Caco-2 (cell line): ENCODE measurements at regions not wholly inside any gene's neighbourhood (a gene's known extent, or its start where the extent isn't known, plus 50 kb on each side); places are given as distances from the start of the nearest gene placed in this dataset.

ENCODE experiments used
- BruUV-seq: library from RNA; stranded (reverse); fragments of 400-500 nt; replicated peaks from 2 replicates; lab custom pipeline; 2021; lab: Mats Ljungman, UMichigan
- CTCF ChIA-PET: fragments of 300-600 bp; sonication (Branson Sonifier 250); formaldehyde crosslinking; loops from one replicate; lab custom pipeline; 2022; ENCODE audit warnings: antibody characterized with exemption; lab: Charles Lee
- POLR2A ChIA-PET: fragments of 300-600 bp; sonication (Branson Sonifier 250); formaldehyde crosslinking; loops from one replicate; lab custom pipeline; 2022; ENCODE audit warnings: antibody characterized with exemption; lab: Charles Lee
- DNase-seq, 2 experiments: peaks; one replicate each; pipeline versions ENCODE4 v3.0.0 to v3.0.0-alpha.2; 2020 to 2022
- H3K27me3 ChIP-seq: replicated peaks from 2 replicates; pipeline ENCODE4 v1.6.0; 2011; ENCODE audit warnings: low read length; ENCODE audit not compliant: control insufficient read depth, insufficient read depth
- H3K36me3 ChIP-seq: 2 replicates; pipeline ENCODE4 v1.5.1; 2011; ENCODE audit warnings: low read length; ENCODE audit not compliant: control insufficient read depth, insufficient read depth
- H3K4me1 ChIP-seq: fragments of 250-450 bp; sonication (Bioruptor Pico); 2 replicates; pipeline ENCODE4 v1.5.1; 2020; ENCODE audit warnings: mild to moderate bottlenecking
- H3K4me3 ChIP-seq: 2 replicates; pipeline ENCODE4 v1.5.1; 2011; ENCODE audit warnings: low read depth, mild to moderate bottlenecking, control low read depth, low read length
- H3K9me3 ChIP-seq: fragments of 250-450 bp; sonication (Bioruptor Pico); 2 replicates; pipeline ENCODE4 v1.5.1; 2020; ENCODE audit warnings: mild to moderate bottlenecking, moderate library complexity
- H3K27ac Mint-ChIP-seq: one replicate; pipeline ENCODE4 v1.8.0; 2022; ENCODE audit warnings: mixed read lengths; ENCODE audit not compliant: unreplicated experiment
- H3K27me3 Mint-ChIP-seq: one replicate; pipeline ENCODE4 v1.8.0; 2022; ENCODE audit warnings: mixed read lengths; ENCODE audit not compliant: insufficient read depth, unreplicated experiment
- H3K36me3 Mint-ChIP-seq: one replicate; pipeline ENCODE4 v1.8.0; 2022; ENCODE audit warnings: mild to moderate bottlenecking, mixed read lengths; ENCODE audit not compliant: insufficient read depth, unreplicated experiment
- H3K4me1 Mint-ChIP-seq: one replicate; pipeline ENCODE4 v1.8.0; 2022; ENCODE audit warnings: low read depth, mixed read lengths; ENCODE audit not compliant: unreplicated experiment
- H3K4me3 Mint-ChIP-seq: one replicate; pipeline ENCODE4 v1.8.0; 2022; ENCODE audit warnings: mild to moderate bottlenecking, moderate library complexity, mixed read lengths; ENCODE audit not compliant: unreplicated experiment
- H3K9me3 Mint-ChIP-seq: one replicate; pipeline ENCODE4 v1.8.0; 2022; ENCODE audit warnings: mixed read lengths; ENCODE audit not compliant: unreplicated experiment
- CTCF ChIP-seq, 2 experiments: fragments of 200-600 bp in 1 of 2; IDR thresholded peaks; 1 replicate in 1 of 2; 2 replicates in 1 of 2; pipeline versions ENCODE4 v1.5.1 to v1.8.0; 2011 to 2022; ENCODE audit warnings: antibody characterized with exemption in 1 of 2, control low read depth in 1 of 2, inconsistent platforms in 1 of 2, low read depth in 1 of 2, low read length in 1 of 2, mild to moderate bottlenecking in 1 of 2, moderate library complexity in 1 of 2; ENCODE audit not compliant: insufficient read depth in 1 of 2, severe bottlenecking in 1 of 2, unreplicated experiment in 1 of 2
- intact Hi-C: fragments of 100-400 bp; cut with micrococcal nuclease; formaldehyde crosslinking; loops from one replicate; pipeline ENCODE4 v1.10.0; 2022; ENCODE audit not compliant: unreplicated experiment

GRCh38 chr4:17093481-17093880, 195.0 kb upstream of the LDB2 start:
- no peak overlapping the region for H3K4me3 ChIP-seq
- no peaks in the 10 kb centered on the region for H3K4me1 ChIP-seq
- ChIA-PET POLR2A (no interaction called here), CTCF (no interaction called here)
- no peaks in the 10 kb centered on the region for H3K9me3 Mint-ChIP-seq
- DNase-seq = no peak
- H3K36me3 ChIP-seq = no peaks in the 10 kb centered on the region
- H3K27me3 ChIP-seq = no peaks in the 10 kb centered on the region
- H3K27ac Mint-ChIP-seq = no peak overlapping the region
- peaks cover 5% of the 10 kb centered on the region for H3K27me3 Mint-ChIP-seq
- H3K36me3 Mint-ChIP-seq = no peaks in the 10 kb centered on the region
- H3K4me1 Mint-ChIP-seq = no peaks in the 10 kb centered on the region
- intact Hi-C loops = no loop called here
- no TSS peak for BruUV-seq
- no peak for TF ChIP-seq CTCF (IDR thresholded peaks at IDR 0.05; ENCODE audit: insufficient read depth in 1 of 2, low read depth in 1 of 2, low read length in 1 of 2, severe bottlenecking in 1 of 2, unreplicated experiment in 1 of 2)
- H3K9me3 ChIP-seq = no peaks in the 10 kb centered on the region
- H3K4me3 Mint-ChIP-seq = no peak overlapping the region

- ChIA-PET CTCF (no interaction called here), POLR2A (no interaction called here)
- H3K4me3 Mint-ChIP-seq = no peak overlapping the region
- no TSS peak for BruUV-seq
- H3K27me3 Mint-ChIP-seq = peaks cover 5% of the 10 kb centered on the region
- no peaks in the 10 kb centered on the region for H3K27me3 ChIP-seq
- H3K36me3 Mint-ChIP-seq = no peaks in the 10 kb centered on the region
- intact Hi-C loops = no loop called here
- H3K36me3 ChIP-seq = no peaks in the 10 kb centered on the region
- DNase-seq = no peak
- H3K4me1 ChIP-seq = no peaks in the 10 kb centered on the region
- H3K4me1 Mint-ChIP-seq = no peaks in the 10 kb centered on the region
- no peaks in the 10 kb centered on the region for H3K9me3 ChIP-seq
- no peak overlapping the region for H3K4me3 ChIP-seq
- H3K9me3 Mint-ChIP-seq = no peaks in the 10 kb centered on the region
- H3K27ac Mint-ChIP-seq = no peak overlapping the region
- TF ChIP-seq CTCF (IDR thresholded peaks at IDR 0.05; ENCODE audit: insufficient read depth in 1 of 2, low read depth in 1 of 2, low read length in 1 of 2, severe bottlenecking in 1 of 2, unreplicated experiment in 1 of 2) = no peak
Measured at GRCh38 chr4:17092736-17093437, 194.4 kb upstream of the LDB2 start.

GRCh38 chr4:17091104-17091503, 192.7 kb upstream of the LDB2 start:
- intact Hi-C loops = no loop called here
- H3K4me3 ChIP-seq = no peak overlapping the region
- no peak for DNase-seq
- no peak for TF ChIP-seq CTCF (IDR thresholded peaks at IDR 0.05; ENCODE audit: insufficient read depth in 1 of 2, low read depth in 1 of 2, low read length in 1 of 2, severe bottlenecking in 1 of 2, unreplicated experiment in 1 of 2)
- CTCF ChIA-PET = no interaction called here
- no peaks in the 10 kb centered on the region for H3K9me3 ChIP-seq
- no peaks in the 10 kb centered on the region for H3K4me1 Mint-ChIP-seq
- H3K4me3 Mint-ChIP-seq = no peak overlapping the region
- no peaks in the 10 kb centered on the region for H3K4me1 ChIP-seq
- no TSS peak for BruUV-seq
- no peaks in the 10 kb centered on the region for H3K36me3 Mint-ChIP-seq
- POLR2A ChIA-PET = no interaction called here
- H3K27ac Mint-ChIP-seq = no peak overlapping the region
- H3K36me3 ChIP-seq = no peaks in the 10 kb centered on the region
- no peaks in the 10 kb centered on the region for H3K9me3 Mint-ChIP-seq
- no peaks in the 10 kb centered on the region for H3K27me3 ChIP-seq
- H3K27me3 Mint-ChIP-seq = peaks cover 5% of the 10 kb centered on the region
